ENCODE measurements at regions not wholly inside any gene's neighbourhood (a gene's known extent, or its start where the extent isn't known, plus 50 kb on each side); places are given as distances from the start of the nearest gene placed in this dataset.

DNA sequence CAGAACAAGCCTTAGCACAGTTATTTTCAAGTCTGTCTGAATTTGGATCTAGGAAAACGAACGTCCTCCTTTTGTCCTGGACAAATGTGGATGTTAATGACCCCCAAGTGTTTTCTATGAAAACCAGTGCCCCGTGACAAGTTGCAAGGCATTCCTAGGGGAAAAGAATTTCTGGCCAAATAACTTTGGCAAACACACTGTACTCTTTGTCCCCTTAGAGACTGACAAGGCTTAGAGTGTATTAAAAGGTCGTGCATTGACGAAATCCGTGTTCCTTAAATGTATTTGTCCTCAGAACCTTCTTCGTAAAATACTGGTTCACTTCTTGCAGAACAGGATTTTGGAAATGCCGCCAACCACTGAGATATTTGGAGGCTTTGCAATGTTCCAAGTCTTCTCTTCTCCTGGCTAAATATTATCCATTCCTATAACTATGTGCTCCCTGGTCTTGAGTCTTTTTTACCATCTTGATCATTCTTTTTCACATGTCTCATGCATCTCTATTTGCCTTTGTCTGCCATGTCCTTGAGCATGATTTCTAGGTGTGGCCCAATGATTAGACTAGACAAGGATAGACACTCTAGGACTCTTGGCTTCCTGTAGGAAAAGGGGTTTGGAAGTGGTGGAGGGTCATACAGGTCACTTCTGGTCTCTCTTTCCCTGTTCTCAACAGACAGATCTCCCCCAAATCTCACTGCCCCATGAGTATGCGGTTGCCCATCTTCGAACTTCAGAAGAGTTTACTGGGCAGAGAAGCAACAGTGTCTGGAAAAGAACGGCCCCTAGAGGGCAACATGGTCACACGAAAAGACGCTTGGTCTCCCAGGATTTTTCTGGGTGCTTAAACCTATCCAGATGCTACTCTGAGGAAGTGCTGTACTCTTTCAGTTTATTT, 117.5 kb downstream of the EDEM1 start:
- peak; percentile 40 for DNase-seq (ENCODE audit: low read depth)

DNA sequence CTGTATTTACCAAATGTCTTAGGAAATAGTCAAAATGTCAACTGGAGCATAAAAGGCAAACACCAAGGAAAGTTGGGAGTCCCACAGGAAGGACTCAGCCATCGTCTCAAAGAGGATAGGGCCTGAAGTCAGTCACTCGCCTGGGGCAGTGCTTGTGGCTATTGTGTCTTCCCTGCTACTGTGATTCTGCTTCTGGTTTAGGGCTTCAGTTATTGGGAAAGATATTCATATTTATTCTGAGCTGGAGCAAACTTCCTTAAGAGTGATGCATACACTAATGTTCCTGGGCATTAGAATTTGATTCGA, 118.1 kb downstream of the EDEM1 start:
- DNase-seq (ENCODE audit: low read depth) = no peak

DNA sequence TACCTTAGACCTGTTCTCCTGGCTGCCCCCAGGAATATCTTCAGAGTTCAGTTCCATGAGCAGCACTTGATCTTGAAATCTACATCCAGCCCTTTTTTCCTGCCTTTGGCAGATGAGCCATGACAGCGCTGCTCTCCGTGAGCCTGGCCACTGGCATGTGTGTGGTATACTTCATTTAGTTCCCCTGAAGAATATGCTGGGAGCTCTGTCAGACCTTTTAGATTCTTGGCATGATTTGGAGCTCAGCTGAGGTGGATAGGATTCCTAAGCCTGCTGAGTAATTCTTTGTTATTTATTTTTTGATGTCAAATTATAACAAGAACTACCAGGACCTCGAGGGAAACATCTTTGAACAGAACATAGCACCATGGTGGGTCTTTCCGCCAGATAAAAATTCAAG, 121.7 kb downstream of the EDEM1 start:
- DNase-seq (ENCODE audit: low read depth) = no peak

DNA sequence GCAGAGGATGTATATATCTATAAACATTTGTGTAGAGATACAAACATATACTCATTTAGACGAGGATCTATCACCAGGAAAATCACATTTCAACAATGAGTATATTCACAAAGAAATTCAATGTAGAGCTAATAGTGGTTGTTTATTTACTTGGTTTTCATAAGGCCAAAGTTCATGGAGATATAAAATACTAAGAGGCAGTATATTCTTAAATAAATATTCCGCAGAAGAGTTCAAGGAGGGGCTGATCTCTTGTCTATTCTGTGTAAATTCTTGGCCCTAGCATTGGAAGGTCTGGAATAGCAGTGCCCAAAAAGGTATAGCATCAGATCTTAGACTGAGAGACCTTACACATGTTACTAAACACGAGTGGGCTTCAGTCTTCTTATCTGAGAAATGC, 122.1 kb downstream of the EDEM1 start:
- DNase-seq (ENCODE audit: low read depth) = no peak

DNA sequence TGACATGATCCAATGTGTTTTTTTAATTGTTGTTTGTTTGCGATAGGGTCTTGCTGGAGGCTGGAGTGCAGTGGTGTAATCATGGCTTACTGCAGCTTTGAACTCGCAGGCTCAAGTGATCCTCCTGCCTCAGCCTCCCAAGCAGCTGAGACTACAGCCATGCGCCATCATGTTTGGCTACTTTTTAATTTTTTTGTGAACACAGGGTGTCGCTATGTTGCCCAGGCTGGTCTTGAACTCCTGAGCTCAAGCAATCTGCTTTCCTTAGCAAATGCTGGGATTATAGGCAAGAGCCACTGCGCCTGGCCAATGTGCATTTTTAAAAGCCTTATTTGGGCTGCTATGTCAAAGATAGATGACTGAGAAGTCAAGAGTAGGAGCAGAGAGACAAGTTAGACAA, 123.0 kb downstream of the EDEM1 start:
- DNase-seq (ENCODE audit: low read depth) = no peak

DNA sequence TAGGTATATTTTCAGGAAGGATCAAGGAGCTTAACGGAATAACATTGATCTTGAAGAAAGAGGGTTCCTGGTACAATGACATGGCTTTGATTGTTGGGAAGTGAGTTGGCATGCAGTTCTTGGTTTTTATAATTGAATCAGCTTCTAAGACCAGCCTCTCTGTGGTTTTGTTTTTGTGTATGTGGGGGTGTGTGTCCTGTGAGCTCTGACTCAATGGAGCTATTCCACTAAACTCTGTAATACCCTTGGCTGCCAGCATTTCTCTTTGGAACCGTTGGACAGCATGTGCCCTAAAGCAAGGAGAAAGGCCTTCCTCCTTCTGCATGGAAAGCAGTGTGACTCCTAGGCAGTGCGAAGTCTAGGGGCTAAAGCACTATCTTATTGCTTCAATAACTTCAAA, 124.8 kb downstream of the EDEM1 start:
- DNase-seq (ENCODE audit: low read depth) = no peak

DNA sequence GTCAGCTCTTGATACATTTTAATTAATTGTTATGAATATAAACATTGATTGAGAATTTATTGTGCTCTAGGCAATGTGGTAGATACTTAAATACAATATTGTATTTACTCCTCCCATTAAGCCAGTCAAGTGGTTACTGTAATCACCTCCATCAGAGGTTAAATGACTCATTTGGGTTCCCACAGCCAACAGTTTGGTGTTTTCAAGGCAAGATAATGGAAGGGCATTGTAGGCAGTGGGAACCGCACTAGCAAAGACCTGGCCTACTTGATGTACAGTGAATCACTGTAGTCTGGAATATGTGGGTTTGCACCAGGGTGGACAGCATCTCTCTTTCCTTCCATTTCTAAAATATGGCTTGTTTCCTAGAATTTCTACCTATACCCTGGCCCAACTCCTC, 127.4 kb downstream of the EDEM1 start:
- no peak for DNase-seq (ENCODE audit: low read depth)

DNA sequence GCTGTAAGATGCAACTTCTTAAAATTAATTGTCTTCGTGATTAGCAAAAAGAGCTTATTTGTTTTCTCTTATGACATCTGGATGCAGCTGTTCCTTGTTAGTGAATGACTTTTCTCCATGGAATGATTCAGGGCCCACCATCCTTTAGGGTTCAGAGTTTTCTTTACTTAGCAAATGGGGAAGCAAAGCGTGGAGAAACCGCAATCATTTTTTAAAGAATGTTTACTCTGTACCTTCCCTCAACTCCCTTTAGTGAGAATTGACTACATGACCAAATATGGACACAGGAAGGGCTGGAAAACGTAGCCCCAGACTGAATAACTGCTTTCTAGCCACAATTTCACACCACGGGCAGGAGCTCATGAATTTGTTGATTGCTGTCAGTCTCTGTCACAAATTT, 130.1 kb downstream of the EDEM1 start:
- DNase-seq (ENCODE audit: low read depth) = no peak

DNA sequence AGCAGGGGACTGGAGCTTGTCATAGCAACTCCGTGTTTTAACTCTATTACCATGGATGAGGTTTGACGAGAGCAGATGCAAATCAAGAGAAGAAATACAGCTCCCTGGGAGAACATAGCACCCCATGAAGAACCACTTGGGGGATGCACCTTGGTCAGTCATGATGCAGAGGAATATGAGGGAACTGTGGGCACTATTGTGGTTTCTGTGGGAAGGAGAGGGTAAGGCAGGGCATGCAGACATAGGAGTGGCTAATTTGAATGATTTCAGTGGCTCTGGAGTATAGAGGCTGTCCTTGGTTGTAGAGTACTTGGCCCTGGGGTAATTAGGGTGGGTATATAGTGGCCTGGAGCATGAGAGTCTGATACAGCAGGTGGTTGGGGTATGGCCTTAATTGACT, 131.9 kb downstream of the EDEM1 start:
- no peak for DNase-seq (ENCODE audit: low read depth)

DNA sequence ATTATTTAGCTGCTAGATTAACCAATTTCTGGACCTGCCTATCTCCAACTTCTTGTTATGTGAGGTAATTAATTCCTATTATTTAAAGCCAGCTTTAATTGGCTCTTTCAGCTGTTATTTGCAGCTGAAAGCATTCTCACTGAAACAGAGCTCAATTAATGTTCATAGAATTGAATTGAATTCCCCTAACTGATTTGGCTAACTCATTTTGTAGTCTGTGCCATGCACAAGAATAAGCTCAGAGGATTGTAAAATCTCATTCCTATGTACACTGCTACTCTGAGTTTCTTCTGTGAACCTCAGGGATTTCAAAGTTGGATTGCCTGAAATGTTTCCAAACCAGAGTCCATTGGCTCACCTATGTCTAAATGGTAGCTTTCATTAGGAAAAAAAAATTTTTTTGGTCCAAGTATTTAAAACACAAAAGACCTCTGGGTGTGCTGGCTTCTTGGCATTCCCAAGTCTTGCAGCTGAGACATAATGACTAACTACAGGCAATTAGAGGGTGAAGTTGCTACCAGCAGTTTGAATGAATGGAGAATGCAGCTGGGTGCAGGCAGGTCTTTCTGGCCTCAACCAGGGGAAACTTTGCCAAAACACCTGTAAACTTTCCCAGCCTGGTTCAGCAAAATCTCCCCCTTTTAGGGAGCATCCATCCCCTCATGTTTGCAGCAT, 134.3 kb downstream of the EDEM1 start:
- DNase-seq (ENCODE audit: low read depth) = no peak

DNA sequence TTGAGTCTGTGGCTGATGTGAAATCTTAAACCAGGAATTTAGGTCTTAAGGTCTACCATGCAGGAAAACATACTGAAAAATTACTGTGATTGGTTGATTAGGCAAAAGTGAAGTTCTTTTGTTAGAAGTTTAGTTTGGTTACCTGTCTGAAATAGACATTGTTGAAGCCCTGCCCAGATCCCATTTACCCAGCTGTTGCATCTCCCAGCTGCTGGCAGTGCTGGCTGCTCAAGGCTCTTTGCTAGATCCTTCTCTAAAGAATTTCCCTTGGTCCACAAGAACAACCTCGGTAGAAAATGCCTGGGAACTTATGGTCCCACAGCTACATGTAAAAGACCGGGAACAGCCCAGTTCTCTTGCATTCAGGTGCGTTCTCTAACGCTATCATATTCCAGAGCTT, 137.3 kb downstream of the EDEM1 start:
- DNase-seq (ENCODE audit: low read depth) = no peak

DNA sequence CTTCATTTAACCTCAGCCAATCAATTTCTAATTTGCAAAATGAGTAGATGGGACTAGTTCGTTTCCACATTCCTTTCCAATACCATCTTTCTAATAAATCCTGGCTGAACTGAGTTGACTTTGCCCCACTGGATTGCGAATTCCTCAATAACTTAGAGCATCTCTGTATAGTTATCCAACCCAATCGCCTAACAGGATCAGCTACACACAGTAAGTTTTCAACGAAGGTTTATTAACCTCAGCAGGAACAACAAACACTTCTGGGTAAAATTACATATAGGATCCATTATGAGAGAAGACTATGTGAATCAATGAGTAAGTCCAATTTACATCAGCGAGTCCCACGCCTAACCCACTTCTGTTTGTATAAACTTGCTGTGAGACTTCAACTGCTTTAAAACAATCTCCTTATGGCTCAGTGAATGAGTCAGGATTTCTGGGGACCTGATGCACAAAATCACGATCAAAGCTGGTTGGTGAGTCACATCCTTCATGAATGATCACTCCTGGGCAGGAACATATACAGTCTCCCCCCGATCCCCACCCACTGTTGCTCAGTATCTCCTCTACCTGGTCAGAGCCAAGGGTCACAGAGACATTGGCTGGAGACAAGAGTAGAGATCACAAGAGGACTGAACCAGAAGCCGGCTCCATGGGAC, 142.8 kb downstream of the EDEM1 start:
- DNase-seq (ENCODE audit: low read depth) = no peak

DNA sequence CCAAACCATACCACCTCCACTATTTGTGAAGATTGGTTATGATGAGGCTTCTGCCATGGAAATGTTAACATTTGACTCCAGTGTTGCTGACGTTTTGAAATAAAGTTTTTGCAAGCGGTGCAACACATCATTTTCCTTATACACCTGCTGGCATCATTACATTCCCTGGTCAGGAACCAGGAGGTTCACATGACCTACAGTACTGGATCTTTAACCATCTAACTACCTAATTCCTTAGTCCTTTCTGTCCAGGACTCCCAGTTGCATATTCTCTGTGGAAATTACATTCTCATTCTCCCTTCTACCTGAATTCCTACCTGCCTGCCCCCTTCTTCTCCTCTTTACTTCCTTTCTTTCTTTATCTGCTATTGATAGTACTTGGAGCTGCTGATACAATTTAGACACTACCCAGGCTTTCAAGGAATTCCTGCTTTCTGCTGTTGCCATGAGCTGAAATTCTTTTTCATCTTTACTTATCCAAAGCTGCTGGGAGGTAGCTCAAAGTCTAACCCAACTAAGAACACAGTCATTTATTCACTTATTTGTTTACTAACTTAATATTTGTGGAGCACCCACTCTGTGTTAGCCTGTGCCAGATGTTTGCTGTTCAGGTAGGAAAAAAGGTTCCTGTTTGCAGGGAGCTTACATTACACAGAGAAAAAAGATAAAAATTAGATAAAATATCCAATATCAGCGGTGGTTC, 144.2 kb downstream of the EDEM1 start:
- DNase-seq (ENCODE audit: low read depth) = no peak

DNA sequence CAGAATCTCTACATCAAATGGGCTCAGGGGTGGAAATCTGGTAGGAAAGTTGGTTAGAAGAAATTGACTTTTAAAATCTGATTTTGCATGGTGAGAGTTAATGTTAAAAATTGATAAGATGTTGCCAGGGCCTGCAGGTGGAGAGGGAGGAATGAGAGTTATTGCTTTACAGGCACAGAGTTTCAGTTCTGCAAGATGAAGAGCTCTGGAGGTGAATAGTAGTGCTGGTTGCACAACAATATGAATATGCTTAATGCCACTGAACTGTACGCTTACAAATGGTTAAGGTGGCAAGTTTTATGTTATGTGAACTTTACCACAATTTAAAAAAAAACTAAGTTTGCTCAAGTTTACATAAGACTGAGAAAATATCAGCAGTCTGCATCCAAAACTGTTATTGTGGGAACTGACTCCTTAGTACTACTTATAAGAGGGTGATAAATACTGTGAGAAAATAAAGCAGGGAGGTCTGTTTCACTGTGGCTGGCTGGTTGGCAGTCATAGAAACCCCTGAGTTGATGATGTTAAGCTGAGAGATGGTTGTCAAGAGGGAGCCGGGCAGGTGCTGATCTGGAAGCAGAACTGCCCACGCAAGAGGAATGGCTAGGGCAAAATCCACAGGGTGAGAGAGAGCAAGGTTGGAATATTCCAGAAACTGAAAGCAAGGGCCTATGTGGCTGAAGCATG, 144.9 kb downstream of the EDEM1 start:
- no peak for DNase-seq (ENCODE audit: low read depth)

DNA sequence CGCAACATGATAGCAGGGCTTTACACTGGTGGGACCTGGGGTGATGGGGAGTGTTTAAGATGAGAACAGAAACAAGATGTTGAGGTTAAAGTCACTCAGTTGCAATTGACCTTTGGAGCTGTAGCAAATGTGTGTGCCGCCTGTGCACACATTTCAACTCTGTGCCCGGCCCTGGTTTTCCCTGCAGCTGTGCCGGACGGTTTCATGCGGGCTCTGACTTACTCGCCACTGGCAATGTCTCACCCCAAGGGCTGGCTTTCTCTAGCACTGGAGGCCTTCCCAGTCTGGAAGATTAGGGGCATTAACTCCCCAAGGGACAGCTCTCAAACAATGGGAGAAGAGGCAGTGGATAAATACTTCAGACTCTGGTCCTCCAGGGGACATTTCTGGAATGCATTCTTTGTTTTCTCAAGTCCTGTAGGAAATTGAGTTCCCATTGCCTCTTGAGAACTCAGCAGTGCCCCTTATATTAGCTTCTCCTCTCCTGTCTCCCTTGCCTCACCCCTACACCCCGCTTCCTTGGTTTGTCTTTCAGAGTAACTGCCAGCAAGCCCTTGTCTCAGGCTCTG, 152.5 kb downstream of the EDEM1 start:
- no peak for DNase-seq (ENCODE audit: low read depth)

DNA sequence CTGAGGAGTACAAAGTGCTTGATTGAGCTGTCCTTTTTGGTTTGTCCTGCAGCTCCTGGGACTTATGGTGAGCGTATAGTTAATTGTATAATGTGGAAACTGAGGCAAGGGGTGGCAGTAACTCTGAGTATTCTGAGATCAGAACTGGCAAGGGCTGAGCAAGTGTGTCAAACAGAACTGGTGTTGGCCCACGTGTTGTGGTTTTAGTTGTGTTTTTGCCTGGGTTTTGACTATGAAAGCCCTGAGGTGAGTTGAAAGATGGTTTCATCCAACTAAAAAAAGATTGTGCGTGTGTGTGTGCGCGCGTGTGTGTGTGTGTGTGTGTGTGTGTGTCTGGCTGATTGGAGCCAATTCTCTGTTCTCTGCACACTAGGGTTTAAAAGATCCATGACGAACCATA, 154.1 kb downstream of the EDEM1 start:
- DNase-seq (ENCODE audit: low read depth) = no peak

DNA sequence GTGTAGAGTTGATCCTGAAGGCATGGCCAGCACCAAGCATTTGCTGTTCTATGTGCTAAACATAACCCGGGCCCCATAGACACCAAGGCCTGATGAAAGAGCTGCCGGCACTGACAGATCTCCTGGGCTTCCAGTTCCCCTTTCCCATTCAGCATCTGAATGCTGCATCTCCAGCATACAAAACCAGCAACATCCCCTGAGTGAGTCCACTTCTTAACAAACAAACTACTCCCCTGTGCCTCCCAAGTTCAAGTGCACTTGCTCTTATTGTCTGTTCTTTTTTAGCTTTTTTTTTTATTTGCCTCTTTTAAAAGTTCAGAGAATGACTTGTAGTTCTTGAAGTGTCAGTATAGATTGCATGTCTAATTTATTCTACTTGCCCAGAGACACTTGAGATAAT, 156.0 kb downstream of the EDEM1 start:
- DNase-seq (ENCODE audit: low read depth) = no peak

DNA sequence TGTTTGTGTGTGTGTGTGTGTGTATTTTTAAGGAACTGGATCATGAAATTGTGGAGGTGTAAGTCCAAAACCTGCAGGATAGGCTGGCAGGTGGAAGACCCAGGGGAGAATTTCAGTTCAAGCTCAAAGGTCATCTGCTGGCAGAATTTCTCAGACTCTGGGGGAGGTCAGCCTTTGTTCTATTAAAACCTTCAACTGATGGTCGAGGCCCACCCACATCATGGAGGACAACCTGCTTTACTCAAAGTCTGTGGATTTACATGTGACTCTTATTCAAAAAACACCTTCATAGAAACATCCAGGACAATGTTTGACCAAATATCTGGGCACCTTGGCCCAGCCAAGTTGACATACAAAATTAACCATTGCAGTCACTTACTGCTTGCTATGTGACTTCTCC, 157.2 kb downstream of the EDEM1 start:
- DNase-seq (ENCODE audit: low read depth) = no peak

DNA sequence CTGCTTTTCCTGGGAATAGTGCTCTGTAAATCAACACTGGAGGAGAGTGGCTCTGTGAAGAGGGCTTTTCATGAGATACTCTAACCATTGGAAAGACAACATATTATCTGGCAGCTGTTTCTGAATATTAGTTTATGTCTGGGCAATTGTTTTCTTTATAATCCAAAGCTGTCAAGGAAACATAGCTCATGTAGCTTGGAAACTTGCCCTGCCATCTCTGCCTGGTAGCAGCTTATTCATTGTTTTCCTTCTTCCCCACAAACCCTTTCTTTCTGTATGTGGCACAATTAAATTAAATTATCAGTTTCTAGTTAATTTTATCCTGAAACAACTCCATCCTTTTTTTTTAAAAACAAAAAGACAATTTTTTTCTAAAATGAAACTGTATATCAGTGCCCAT, 160.0 kb downstream of the EDEM1 start:
- no peak for DNase-seq (ENCODE audit: low read depth)

DNA sequence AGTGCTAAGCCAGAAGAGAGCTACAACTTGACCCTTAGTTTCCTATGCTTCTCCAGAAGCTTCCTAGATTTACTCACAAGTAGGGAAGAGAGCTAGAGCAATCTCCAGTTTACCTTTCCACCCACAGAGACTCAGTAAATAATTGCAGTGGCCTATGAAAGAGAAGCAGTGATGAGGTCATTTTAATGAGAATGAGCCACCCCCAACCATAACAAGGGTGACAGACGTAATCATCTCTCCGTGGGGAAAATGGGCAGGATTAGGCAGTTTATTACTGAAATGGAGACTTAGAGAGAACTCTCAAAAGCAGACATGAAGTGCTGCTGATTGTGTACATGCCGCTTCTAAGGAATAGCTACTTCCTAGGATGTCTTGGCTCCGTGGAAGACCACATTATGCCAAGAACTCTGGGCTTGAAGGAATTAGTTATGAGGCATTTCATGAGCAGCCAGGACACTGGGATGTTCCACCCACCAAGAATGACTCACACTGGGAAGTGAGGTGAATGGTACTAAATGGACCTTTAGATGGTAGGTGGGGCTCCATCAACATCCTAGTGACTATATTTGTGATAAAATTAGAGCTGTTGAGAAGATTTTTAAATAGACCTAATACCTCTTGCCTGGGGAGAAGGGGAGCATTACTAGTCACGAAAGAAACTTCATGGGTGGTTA, 160.9 kb downstream of the EDEM1 start:
- DNase-seq (ENCODE audit: low read depth) = no peak

Measured in myocyte (in vitro differentiated cells).